H9 (cell line): ENCODE measurements at regions not wholly inside any gene's neighbourhood (a gene's known extent, or its start where the extent isn't known, plus 50 kb on each side); places are given as distances from the start of the nearest gene placed in this dataset.

Source experiments
- DNase-seq: peaks from one replicate; pipeline ENCODE4 v3.0.0-alpha.2; 2017
- H2AFZ ChIP-seq: one replicate; pipeline ENCODE4 v1.6.1; 2013; ENCODE audit warnings: mild to moderate bottlenecking, low read length, control low read depth, moderate library complexity
- H2AK5ac ChIP-seq: 2 replicates; pipeline ENCODE4 v1.6.1; 2013; ENCODE audit warnings: low read length, control low read depth, mixed read lengths; ENCODE audit not compliant: insufficient read length
- H2BK120ac ChIP-seq: one replicate; pipeline ENCODE4 v1.6.1; 2013; ENCODE audit warnings: low read depth, mild to moderate bottlenecking, low read length, control low read depth, inconsistent platforms; ENCODE audit not compliant: poor library complexity, severe bottlenecking
- H2BK12ac ChIP-seq: 2 replicates; pipeline ENCODE4 v1.6.1; 2013; ENCODE audit warnings: low read length, control low read depth, mixed read lengths, low read depth; ENCODE audit not compliant: insufficient read length
- H2BK15ac ChIP-seq: 2 replicates; pipeline ENCODE4 v1.6.1; 2013; ENCODE audit warnings: low read depth, low read length, control low read depth
- H2BK20ac ChIP-seq: one replicate; pipeline ENCODE4 v1.6.1; 2013; ENCODE audit warnings: low read depth, mild to moderate bottlenecking, low read length, control low read depth, inconsistent platforms; ENCODE audit not compliant: poor library complexity, severe bottlenecking
- H2BK5ac ChIP-seq: 2 replicates; pipeline ENCODE4 v1.6.1; 2013; ENCODE audit warnings: low read length, control low read depth, mixed read lengths; ENCODE audit not compliant: insufficient read length
- H3K14ac ChIP-seq: 2 replicates; pipeline ENCODE4 v1.6.1; 2013; ENCODE audit warnings: low read length, control low read depth; ENCODE audit not compliant: insufficient read depth
- H3K18ac ChIP-seq: 2 replicates; pipeline ENCODE4 v1.6.1; 2013; ENCODE audit warnings: low read depth, mild to moderate bottlenecking, mixed read lengths, low read length, control low read depth; ENCODE audit not compliant: insufficient read length
- H3K23ac ChIP-seq: 2 replicates; pipeline ENCODE4 v1.6.1; 2013; ENCODE audit warnings: low read length, control low read depth, mixed read lengths, low read depth; ENCODE audit not compliant: insufficient read length
- H3K23me2 ChIP-seq: 2 replicates; pipeline ENCODE4 v1.6.1; 2013; ENCODE audit warnings: low read depth, mild to moderate bottlenecking, mixed read lengths, low read length, control low read depth; ENCODE audit not compliant: insufficient read length, poor library complexity, severe bottlenecking
- H3K27ac ChIP-seq: 2 replicates; pipeline ENCODE4 v1.5.1; 2013; ENCODE audit warnings: low read length, control low read depth, mixed read lengths, low read depth; ENCODE audit not compliant: insufficient read length
- H3K27me3 ChIP-seq: 2 replicates; pipeline ENCODE4 v1.6.1; 2013; ENCODE audit warnings: low read length, control low read depth, inconsistent platforms; ENCODE audit not compliant: insufficient read depth
- H3K4ac ChIP-seq: 2 replicates; pipeline ENCODE4 v1.6.1; 2013; ENCODE audit warnings: low read depth, mild to moderate bottlenecking, control low read depth, inconsistent platforms, low read length, moderate library complexity
- H3K4me1 ChIP-seq: 2 replicates; pipeline ENCODE4 v1.6.1; 2013; ENCODE audit warnings: low read length, control low read depth, inconsistent platforms; ENCODE audit not compliant: insufficient read depth
- H3K4me2 ChIP-seq: 2 replicates; pipeline ENCODE4 v1.6.1; 2013; ENCODE audit warnings: low read length, control low read depth, mixed read lengths; ENCODE audit not compliant: insufficient read length, insufficient read depth
- H3K56ac ChIP-seq: 2 replicates; pipeline ENCODE4 v1.6.1; 2013; ENCODE audit warnings: low read depth, mild to moderate bottlenecking, mixed read lengths, low read length, control low read depth; ENCODE audit not compliant: insufficient read length
- H3K79me1 ChIP-seq: 2 replicates; pipeline ENCODE4 v1.6.1; 2013; ENCODE audit warnings: low read depth, mild to moderate bottlenecking, moderate library complexity, low read length, control low read depth, inconsistent platforms; ENCODE audit not compliant: insufficient read depth, poor library complexity, severe bottlenecking
- H3K79me2 ChIP-seq: 2 replicates; pipeline ENCODE4 v1.6.1; 2013; ENCODE audit warnings: low read length, control low read depth, inconsistent platforms; ENCODE audit not compliant: insufficient read depth
- H3K9ac ChIP-seq: 2 replicates; pipeline ENCODE4 v1.6.1; 2013; ENCODE audit warnings: low read length, control low read depth, mixed read lengths; ENCODE audit not compliant: insufficient read length; ENCODE audit errors: extremely low read depth
- H3K9me3 ChIP-seq: one replicate; pipeline ENCODE4 v1.6.1; 2013; ENCODE audit warnings: low read depth, low read length, inconsistent platforms; ENCODE audit not compliant: control insufficient read depth
- H3T11ph ChIP-seq: one replicate; pipeline ENCODE4 v1.6.1; 2013; ENCODE audit warnings: mild to moderate bottlenecking, low read length, control low read depth, inconsistent platforms
- H4K20me1 ChIP-seq: one replicate; pipeline ENCODE4 v1.6.1; 2013; ENCODE audit not compliant: control insufficient read depth, insufficient read length, insufficient read depth
- H4K5ac ChIP-seq: 2 replicates; pipeline ENCODE4 v1.6.1; 2013; ENCODE audit warnings: low read depth, mild to moderate bottlenecking, mixed read lengths, low read length, control low read depth; ENCODE audit not compliant: insufficient read length
- H4K8ac ChIP-seq: replicated peaks from 2 replicates; pipeline ENCODE4 v1.6.1; 2013; ENCODE audit warnings: low read length, control low read depth, mixed read lengths, low read depth; ENCODE audit not compliant: insufficient read length
- H4K91ac ChIP-seq: 2 replicates; pipeline ENCODE4 v1.6.1; 2013; ENCODE audit warnings: low read depth, mild to moderate bottlenecking, moderate library complexity, mixed read lengths, low read length, control low read depth; ENCODE audit not compliant: insufficient read length
- H3K27ac Mint-ChIP-seq, 3 experiments: 2 replicates in 2 of 3; 3 replicates in 1 of 3; pipeline ENCODE4 v1.8.0; 2020 to 2021; ENCODE audit warnings: mixed read lengths in 3 of 3, mild to moderate bottlenecking in 1 of 3, moderate library complexity in 1 of 3
- H3K27me3 Mint-ChIP-seq: 2 replicates; pipeline ENCODE4 v1.8.0; 2021; ENCODE audit warnings: low read depth, mild to moderate bottlenecking, moderate library complexity, mixed read lengths
- H3K36me3 Mint-ChIP-seq, 3 experiments: 2 replicates in 2 of 3; 3 replicates in 1 of 3; pipeline ENCODE4 v1.8.0; 2020 to 2021; ENCODE audit warnings: low read depth in 3 of 3, mixed read lengths in 3 of 3; ENCODE audit not compliant: insufficient read depth in 1 of 3
- H3K4me1 Mint-ChIP-seq, 2 experiments: 2 replicates each; pipeline ENCODE4 v1.8.0; 2020; ENCODE audit warnings: mixed read lengths in 2 of 2
- H3K4me3 Mint-ChIP-seq, 2 experiments: 2 replicates in 1 of 2; 3 replicates in 1 of 2; pipeline ENCODE4 v1.8.0; 2020 to 2021; ENCODE audit warnings: mild to moderate bottlenecking in 2 of 2, mixed read lengths in 2 of 2, moderate library complexity in 1 of 2
- H3K9me3 Mint-ChIP-seq, 2 experiments: 2 replicates in 1 of 2; 3 replicates in 1 of 2; pipeline ENCODE4 v1.8.0; 2020; ENCODE audit warnings: mild to moderate bottlenecking in 2 of 2, mixed read lengths in 2 of 2, moderate library complexity in 1 of 2
- WGBS: extraction: QIAGEN DNeasy Blood & Tissue Kit; methylation state at CpG from one replicate; pipeline ENCODE4 v1.1.7; 2013; ENCODE audit warnings: missing lambda C conversion rate, low lambda C conversion rate, mixed read lengths; ENCODE audit not compliant: insufficient read length; ENCODE audit errors: extremely low coverage; 5-methylcytosine and 5-hydroxymethylcytosine counted together
- TF ChIP-seq, protein P1 (sequence below): fragments of 200-600 bp; sonication (generic); conservative IDR thresholded peaks from 3 replicates; pipeline ENCODE4 v1.8.0; 2021; ENCODE audit warnings: antibody characterized with exemption, mild to moderate bottlenecking

DNA sequence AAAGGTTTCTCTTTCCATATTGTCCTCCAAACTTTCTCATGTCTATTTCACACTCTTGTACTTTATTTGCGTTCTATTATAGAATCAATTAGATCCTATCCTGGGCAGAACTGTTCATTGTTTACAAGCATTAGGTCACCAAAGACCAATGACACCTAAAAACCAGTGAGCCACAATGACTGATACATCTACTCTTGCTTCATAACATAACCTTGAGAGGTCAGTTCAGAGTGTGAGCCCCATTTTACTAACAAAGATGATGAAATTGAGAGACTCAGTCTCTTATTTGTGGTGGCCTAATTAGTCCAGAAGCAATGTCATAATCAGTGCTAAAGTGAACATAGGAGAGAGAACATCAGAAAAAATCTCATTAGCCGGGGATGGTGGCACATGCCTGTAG, 248.9 kb upstream of the RBBP8 start:
- no peak overlapping the region for H4K8ac ChIP-seq

More for the DNA sequence above, 248.9 kb upstream of the RBBP8 start:
- Histone ChIP-seq H3K4ac (no peak overlapping the region), H3K14ac (no peak overlapping the region), H2AFZ (no peak overlapping the region), H3K27me3 (no peaks in the 10 kb centered on the region; the same call in 1 of the 2 replicates), H3K18ac (no peak overlapping the region), H3K23ac (no peak overlapping the region), H2AK5ac (no peak overlapping the region), H3K4me1 (no peaks in the 10 kb centered on the region), H2BK20ac (no peak overlapping the region), H3K9me3 (peaks cover 8% of the 10 kb centered on the region), H3K79me1 (no peaks in the 10 kb centered on the region), H3K4me2 (no peak overlapping the region), H2BK120ac (no peak overlapping the region), H3K56ac (no peak overlapping the region), H3K9ac (no peak overlapping the region), H3K23me2 (no peaks in the 10 kb centered on the region), H3T11ph (no peak overlapping the region), H2BK15ac (no peak overlapping the region), H4K20me1 (no peaks in the 10 kb centered on the region), H2BK12ac (no peak overlapping the region), H3K79me2 (no peaks in the 10 kb centered on the region), H3K27ac (no peak overlapping the region), H4K91ac (no peak overlapping the region), H4K5ac (no peak overlapping the region), H2BK5ac (no peak overlapping the region)
- Mint-ChIP-seq H3K36me3 (peaks cover 3 to 8% (median 5%) of the 10 kb centered on the region in 3 experiments; a peak in 5 of 7 replicates), H3K27ac (no peak overlapping the region), H3K27me3 (peaks cover 5% of the 10 kb centered on the region), H3K4me3 (no peak overlapping the region), H3K9me3 (peaks cover 13% of the 10 kb centered on the region in 2 experiments), H3K4me1 (no peaks in the 10 kb centered on the region)
- WGBS = no CpG with 5 or more reads among the region's 2 CpGs
- TF ChIP-seq, protein P1, sequence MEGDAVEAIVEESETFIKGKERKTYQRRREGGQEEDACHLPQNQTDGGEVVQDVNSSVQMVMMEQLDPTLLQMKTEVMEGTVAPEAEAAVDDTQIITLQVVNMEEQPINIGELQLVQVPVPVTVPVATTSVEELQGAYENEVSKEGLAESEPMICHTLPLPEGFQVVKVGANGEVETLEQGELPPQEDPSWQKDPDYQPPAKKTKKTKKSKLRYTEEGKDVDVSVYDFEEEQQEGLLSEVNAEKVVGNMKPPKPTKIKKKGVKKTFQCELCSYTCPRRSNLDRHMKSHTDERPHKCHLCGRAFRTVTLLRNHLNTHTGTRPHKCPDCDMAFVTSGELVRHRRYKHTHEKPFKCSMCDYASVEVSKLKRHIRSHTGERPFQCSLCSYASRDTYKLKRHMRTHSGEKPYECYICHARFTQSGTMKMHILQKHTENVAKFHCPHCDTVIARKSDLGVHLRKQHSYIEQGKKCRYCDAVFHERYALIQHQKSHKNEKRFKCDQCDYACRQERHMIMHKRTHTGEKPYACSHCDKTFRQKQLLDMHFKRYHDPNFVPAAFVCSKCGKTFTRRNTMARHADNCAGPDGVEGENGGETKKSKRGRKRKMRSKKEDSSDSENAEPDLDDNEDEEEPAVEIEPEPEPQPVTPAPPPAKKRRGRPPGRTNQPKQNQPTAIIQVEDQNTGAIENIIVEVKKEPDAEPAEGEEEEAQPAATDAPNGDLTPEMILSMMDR = no peak
- DNase-seq = no peak
